CD4-positive, CD25-positive, alpha-beta regulatory T cell (primary cell): ENCODE measurements at regions not wholly inside any gene's neighbourhood (a gene's known extent, or its start where the extent isn't known, plus 50 kb on each side); places are given as distances from the start of the nearest gene placed in this dataset.

Experiments
- ATAC-seq, 2 donors: fragments of 150-1000 bp; cut with Tn5 transposase; one replicate each; pipeline ENCODE4 v1.10.0; 2021; ENCODE audit warnings: low read depth in 2 of 2, moderate number of reproducible peaks in 2 of 2, moderate library complexity in 1 of 2
- DNase-seq, 3 donors: peaks; one replicate each; pipeline versions ENCODE4 v3.0.0 to v3.0.0-alpha.2; 2012 to 2022; ENCODE audit warnings: mixed read lengths in 1 of 3
- H3K27ac ChIP-seq: one replicate; pipeline ENCODE4 v1.7.0; 2013; ENCODE audit warnings: mild to moderate bottlenecking, low read length; ENCODE audit not compliant: insufficient read depth, poor library complexity, severe bottlenecking
- H3K27me3 ChIP-seq: one replicate; pipeline ENCODE4 v1.7.0; 2013; ENCODE audit warnings: low read length; ENCODE audit not compliant: control insufficient read depth, insufficient read depth
- H3K36me3 ChIP-seq: one replicate; pipeline ENCODE4 v1.7.0; 2013; ENCODE audit warnings: mild to moderate bottlenecking, low read length, moderate library complexity; ENCODE audit not compliant: control insufficient read depth, insufficient read depth
- H3K4me1 ChIP-seq: 2 replicates; pipeline ENCODE4 v1.7.0; 2013; ENCODE audit warnings: mild to moderate bottlenecking, low read length; ENCODE audit not compliant: insufficient read depth, control insufficient read depth, poor library complexity, severe bottlenecking
- H3K4me3 ChIP-seq: one replicate; pipeline ENCODE4 v1.7.0; 2013; ENCODE audit warnings: low read depth, mild to moderate bottlenecking, low read length, moderate library complexity
- H3K9me3 ChIP-seq, 2 experiments: 1 replicate in 1 of 2; 2 replicates in 1 of 2; pipeline ENCODE4 v1.7.0; 2013; ENCODE audit warnings: low read length in 2 of 2, mild to moderate bottlenecking in 1 of 2, moderate library complexity in 1 of 2; ENCODE audit not compliant: control insufficient read depth in 2 of 2
- H3K27ac Mint-ChIP-seq, 3 donors: one replicate each; pipeline ENCODE4 v1.8.0; 2020 to 2022; ENCODE audit warnings: mild to moderate bottlenecking in 3 of 3, mixed read lengths in 3 of 3, moderate library complexity in 2 of 3
- H3K27me3 Mint-ChIP-seq: one replicate; pipeline ENCODE4 v1.8.0; 2022; ENCODE audit warnings: mild to moderate bottlenecking, mixed read lengths
- H3K36me3 Mint-ChIP-seq: one replicate; pipeline ENCODE4 v1.8.0; 2020; ENCODE audit warnings: mixed read lengths
- H3K4me1 Mint-ChIP-seq, 4 donors: one replicate each; pipeline ENCODE4 v1.8.0; 2020 to 2022; ENCODE audit warnings: mixed read lengths in 4 of 4, mild to moderate bottlenecking in 1 of 4
- H3K4me3 Mint-ChIP-seq, 4 donors: one replicate each; pipeline ENCODE4 v1.8.0; 2020 to 2022; ENCODE audit warnings: mild to moderate bottlenecking in 4 of 4, mixed read lengths in 4 of 4, moderate library complexity in 3 of 4
- H3K9me3 Mint-ChIP-seq, 7 donors: one replicate each; pipeline ENCODE4 v1.8.0; 2020 to 2022; ENCODE audit warnings: mixed read lengths in 7 of 7, mild to moderate bottlenecking in 3 of 7, moderate library complexity in 2 of 7

DNA sequence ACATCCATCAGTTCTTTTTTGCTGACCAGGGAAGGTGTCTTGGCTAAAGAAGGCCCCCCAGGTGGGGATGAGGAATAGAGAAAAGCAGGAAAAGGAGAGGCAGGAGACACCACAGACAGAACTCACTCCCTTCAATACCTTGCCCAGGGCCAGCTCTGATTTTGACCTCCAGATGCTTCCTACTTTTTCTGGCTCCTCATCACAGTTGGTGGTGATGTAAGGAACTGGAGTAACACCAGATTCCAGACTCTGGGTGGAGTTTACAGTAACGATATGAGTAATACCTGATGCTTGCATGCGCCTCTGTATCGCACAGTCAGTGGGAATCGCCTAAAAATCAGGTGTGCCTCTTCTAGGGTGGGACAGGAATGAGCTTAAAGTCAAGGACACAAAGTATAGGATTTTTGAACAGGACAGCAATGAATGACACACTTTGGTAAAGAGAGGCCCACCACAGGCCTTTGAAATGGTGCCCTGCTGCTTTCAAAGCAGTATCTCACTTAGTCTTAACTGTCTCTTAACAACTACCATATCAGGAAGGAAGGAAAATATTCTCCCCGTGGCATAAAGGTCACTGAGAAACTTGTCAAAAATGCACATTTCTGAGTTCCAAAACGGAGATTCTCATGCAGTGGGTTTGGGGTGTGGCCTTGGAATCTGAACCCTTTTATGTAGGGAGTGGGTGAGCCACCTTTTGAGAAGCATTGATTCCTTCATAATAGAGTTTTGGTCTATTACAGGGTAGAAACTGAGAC lies 140.8 kb downstream of the SNX19 start:
- Histone ChIP-seq H3K4me3 (no peak overlapping the region), H3K27ac (no peak overlapping the region), H3K9me3 (no peaks in the 10 kb centered on the region), H3K36me3 (no peaks in the 10 kb centered on the region), H3K27me3 (no peaks in the 10 kb centered on the region), H3K4me1 (no peaks in the 10 kb centered on the region)
- no peaks in the 10 kb centered on the region for H3K36me3 Mint-ChIP-seq
- peaks cover 0 to 2% (median 0%) of the 10 kb centered on the region in 7 donors for H3K9me3 Mint-ChIP-seq
- ATAC-seq (no peak), DNase-seq (no peak)
- no peaks in the 10 kb centered on the region for H3K4me1 Mint-ChIP-seq
- no peaks in the 10 kb centered on the region for H3K27me3 Mint-ChIP-seq
- no peak overlapping the region for H3K4me3 Mint-ChIP-seq
- H3K27ac Mint-ChIP-seq, result no peak overlapping the region

DNA sequence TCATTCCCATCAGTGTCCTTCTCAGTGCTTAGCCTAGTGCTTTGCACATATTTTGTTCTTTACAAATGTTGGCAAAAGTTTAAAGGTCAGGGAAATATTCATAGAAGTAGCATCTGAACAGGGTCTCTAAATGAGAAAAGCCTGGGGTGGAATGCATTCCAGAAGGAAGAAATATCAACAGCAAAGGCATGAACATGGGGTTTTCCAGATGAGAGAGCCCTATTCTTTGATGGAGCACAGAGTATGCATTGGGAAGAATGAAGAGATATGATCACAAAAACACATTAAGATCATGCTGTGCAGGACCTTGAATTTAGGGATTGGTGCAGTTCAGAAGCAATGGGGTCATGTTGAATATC lies 140.2 kb downstream of the SNX19 start:
- Mint-ChIP-seq H3K4me1 (no peaks in the 10 kb centered on the region), H3K9me3 (peaks cover 0 to 2% (median 0%) of the 10 kb centered on the region in 7 donors)

DNA sequence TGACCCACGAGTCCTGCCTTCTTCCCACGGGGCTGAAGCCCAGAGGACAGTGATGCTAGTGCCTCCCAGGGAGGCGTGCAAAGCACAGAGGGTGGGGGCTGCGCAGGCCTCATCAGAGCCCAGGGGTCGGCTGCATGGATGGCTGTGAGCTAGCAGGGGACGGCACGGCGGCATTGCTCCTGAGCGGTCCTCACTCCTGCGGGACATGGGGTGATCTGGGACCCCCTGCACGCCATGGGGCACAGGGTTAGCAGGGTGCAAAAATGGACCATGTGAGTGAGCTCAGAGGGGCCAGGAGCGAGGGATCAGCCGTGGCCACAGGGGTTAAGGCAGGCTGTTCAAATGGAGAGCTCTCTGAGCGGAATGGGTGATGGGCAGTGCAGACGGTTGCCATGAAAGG lies 138.3 kb downstream of the SNX19 start:
- Mint-ChIP-seq H3K9me3 (peaks cover 0 to 2% (median 0%) of the 10 kb centered on the region in 7 donors), H3K4me1 (no peaks in the 10 kb centered on the region), H3K27me3 (no peaks in the 10 kb centered on the region), H3K4me3 (no peak overlapping the region), H3K27ac (no peak overlapping the region), H3K36me3 (no peaks in the 10 kb centered on the region)
- no peak overlapping the region for H3K27ac ChIP-seq
- H3K36me3 ChIP-seq, result no peaks in the 10 kb centered on the region
- no peak overlapping the region for H3K4me3 ChIP-seq
- no peaks in the 10 kb centered on the region for H3K27me3 ChIP-seq
- no peaks in the 10 kb centered on the region for H3K9me3 ChIP-seq
- H3K4me1 ChIP-seq, result no peaks in the 10 kb centered on the region
- DNase-seq (no peak), ATAC-seq (no peak)

More for the DNA sequence above, 140.2 kb downstream of the SNX19 start:
- H3K27ac Mint-ChIP-seq, result no peak overlapping the region
- DNase-seq, result no peak
- ATAC-seq, result no peak
- H3K9me3 ChIP-seq, result no peaks in the 10 kb centered on the region
- H3K36me3 ChIP-seq, result no peaks in the 10 kb centered on the region
- no peak overlapping the region for H3K4me3 Mint-ChIP-seq
- no peaks in the 10 kb centered on the region for H3K27me3 Mint-ChIP-seq
- no peaks in the 10 kb centered on the region for H3K36me3 Mint-ChIP-seq
- H3K27me3 ChIP-seq, result no peaks in the 10 kb centered on the region
- H3K4me1 ChIP-seq, result no peaks in the 10 kb centered on the region
- no peak overlapping the region for H3K27ac ChIP-seq
- H3K4me3 ChIP-seq, result no peak overlapping the region

DNA sequence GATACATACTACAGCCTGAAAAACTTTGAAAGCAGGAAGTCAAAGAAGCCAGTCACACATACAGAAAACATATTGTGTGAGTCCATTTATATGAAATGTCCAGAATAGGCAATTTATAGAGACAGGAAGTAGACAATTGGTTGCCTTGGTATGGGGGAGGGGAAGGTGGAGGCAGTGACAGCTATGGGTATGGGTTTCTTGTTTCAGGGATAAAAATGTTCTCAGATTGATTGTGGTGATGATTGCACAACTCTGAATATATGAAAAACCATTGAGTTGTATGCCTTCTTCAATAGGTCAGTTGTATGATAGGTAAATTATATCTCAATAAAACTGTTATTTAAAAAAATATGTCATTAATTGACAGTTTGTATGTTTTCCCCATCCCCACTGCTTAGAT lies 137.6 kb downstream of the SNX19 start:
- DNase-seq, result no peak

DNA sequence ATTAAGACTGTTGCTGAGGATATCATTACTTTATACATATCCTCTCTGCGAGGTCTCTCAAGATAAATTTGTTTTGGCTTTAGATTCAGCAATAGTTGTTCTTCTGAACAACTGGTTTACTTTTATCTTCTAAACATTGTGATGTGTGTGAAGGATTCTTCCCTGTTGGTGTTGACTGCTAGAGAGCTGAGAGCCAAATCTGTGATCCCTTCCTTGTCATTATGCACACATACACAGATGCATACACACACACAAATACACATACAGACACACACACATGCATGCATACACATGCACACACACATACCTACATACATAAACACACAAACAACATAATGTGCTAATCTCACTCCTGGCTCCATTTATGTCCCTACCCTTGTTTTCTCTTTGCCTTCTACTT lies 137.0 kb downstream of the SNX19 start:
- H3K27me3 Mint-ChIP-seq, result no peaks in the 10 kb centered on the region
- H3K4me1 Mint-ChIP-seq, result no peaks in the 10 kb centered on the region
- no peak overlapping the region for H3K27ac Mint-ChIP-seq

More for the DNA sequence above, 137.6 kb downstream of the SNX19 start:
- Mint-ChIP-seq H3K4me3 (no peak overlapping the region), H3K27me3 (no peaks in the 10 kb centered on the region), H3K36me3 (no peaks in the 10 kb centered on the region), H3K27ac (no peak overlapping the region), H3K9me3 (peaks cover 0 to 2% (median 0%) of the 10 kb centered on the region in 7 donors), H3K4me1 (no peaks in the 10 kb centered on the region)
- Histone ChIP-seq H3K4me3 (no peak overlapping the region), H3K36me3 (no peaks in the 10 kb centered on the region), H3K9me3 (no peaks in the 10 kb centered on the region), H3K4me1 (no peaks in the 10 kb centered on the region), H3K27ac (no peak overlapping the region), H3K27me3 (no peaks in the 10 kb centered on the region)
- ATAC-seq, result no peak

DNA sequence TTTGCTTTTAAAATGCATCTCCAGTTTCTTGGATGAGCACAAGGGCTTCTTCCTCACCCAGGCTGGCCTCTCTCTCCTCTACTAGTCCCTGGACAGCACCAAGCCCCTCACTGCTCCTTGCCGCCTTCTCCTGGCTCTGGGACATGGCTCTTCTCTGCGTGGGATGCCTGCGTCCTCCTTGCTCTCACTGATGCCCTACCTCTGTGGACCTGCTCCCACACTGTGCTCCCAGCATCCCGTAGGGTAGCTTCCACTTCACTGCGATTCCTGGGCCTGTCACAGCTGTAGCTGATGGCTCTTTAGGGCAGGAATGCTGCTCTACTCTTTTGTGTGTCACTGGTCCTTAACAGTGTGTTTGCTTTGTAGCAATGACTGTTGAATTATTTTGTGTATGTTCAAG lies 136.3 kb downstream of the SNX19 start:
- DNase-seq, result no peak
- Mint-ChIP-seq H3K27me3 (no peaks in the 10 kb centered on the region), H3K36me3 (no peaks in the 10 kb centered on the region), H3K4me3 (no peak overlapping the region), H3K9me3 (peaks cover 0 to 2% (median 0%) of the 10 kb centered on the region in 7 donors), H3K27ac (no peak overlapping the region), H3K4me1 (no peaks in the 10 kb centered on the region)
- ATAC-seq, result no peak
- H3K9me3 ChIP-seq, result no peaks in the 10 kb centered on the region
- no peaks in the 10 kb centered on the region for H3K4me1 ChIP-seq
- no peaks in the 10 kb centered on the region for H3K27me3 ChIP-seq
- H3K4me3 ChIP-seq, result no peak overlapping the region
- no peak overlapping the region for H3K27ac ChIP-seq
- no peaks in the 10 kb centered on the region for H3K36me3 ChIP-seq

More for the DNA sequence above, 137.0 kb downstream of the SNX19 start:
- no peak overlapping the region for H3K4me3 Mint-ChIP-seq
- no peak for DNase-seq
- no peak overlapping the region for H3K4me3 ChIP-seq
- peaks cover 0 to 2% (median 0%) of the 10 kb centered on the region in 7 donors for H3K9me3 Mint-ChIP-seq
- no peaks in the 10 kb centered on the region for H3K4me1 ChIP-seq
- H3K27me3 ChIP-seq, result no peaks in the 10 kb centered on the region
- no peaks in the 10 kb centered on the region for H3K9me3 ChIP-seq
- no peaks in the 10 kb centered on the region for H3K36me3 Mint-ChIP-seq
- H3K27ac ChIP-seq, result no peak overlapping the region
- ATAC-seq, result no peak
- H3K36me3 ChIP-seq, result no peaks in the 10 kb centered on the region

DNA sequence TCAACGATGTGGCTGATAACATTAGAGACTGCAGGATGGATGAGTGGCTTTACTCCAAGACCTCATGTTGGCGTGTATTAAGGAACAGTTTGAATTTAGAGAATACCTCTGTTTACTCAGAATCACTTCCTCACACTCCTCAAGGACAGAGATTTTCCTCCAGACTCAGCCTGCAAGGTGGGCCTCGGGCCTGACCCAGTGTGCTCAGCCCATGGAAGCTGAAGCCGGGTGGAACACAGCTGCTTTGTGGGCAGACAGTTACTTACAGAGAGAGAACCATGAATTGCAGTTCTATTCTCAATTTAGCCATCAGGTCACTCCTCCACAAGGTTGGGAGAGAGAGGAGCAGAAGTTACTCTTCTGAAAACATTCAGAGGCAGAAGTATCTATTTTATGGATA lies 135.8 kb downstream of the SNX19 start:
- no peaks in the 10 kb centered on the region for H3K9me3 ChIP-seq
- no peak overlapping the region for H3K27ac ChIP-seq
- no peak overlapping the region for H3K4me3 ChIP-seq
- H3K27ac Mint-ChIP-seq, result no peak overlapping the region
- no peaks in the 10 kb centered on the region for H3K27me3 ChIP-seq
- H3K4me3 Mint-ChIP-seq, result no peak overlapping the region
- H3K9me3 Mint-ChIP-seq, result peaks cover 0 to 2% (median 0%) of the 10 kb centered on the region in 7 donors
- ATAC-seq, result no peak
- H3K4me1 ChIP-seq, result no peaks in the 10 kb centered on the region
- no peaks in the 10 kb centered on the region for H3K4me1 Mint-ChIP-seq
- H3K27me3 Mint-ChIP-seq, result no peaks in the 10 kb centered on the region
- no peaks in the 10 kb centered on the region for H3K36me3 Mint-ChIP-seq
- no peaks in the 10 kb centered on the region for H3K36me3 ChIP-seq
- DNase-seq, result no peak

DNA sequence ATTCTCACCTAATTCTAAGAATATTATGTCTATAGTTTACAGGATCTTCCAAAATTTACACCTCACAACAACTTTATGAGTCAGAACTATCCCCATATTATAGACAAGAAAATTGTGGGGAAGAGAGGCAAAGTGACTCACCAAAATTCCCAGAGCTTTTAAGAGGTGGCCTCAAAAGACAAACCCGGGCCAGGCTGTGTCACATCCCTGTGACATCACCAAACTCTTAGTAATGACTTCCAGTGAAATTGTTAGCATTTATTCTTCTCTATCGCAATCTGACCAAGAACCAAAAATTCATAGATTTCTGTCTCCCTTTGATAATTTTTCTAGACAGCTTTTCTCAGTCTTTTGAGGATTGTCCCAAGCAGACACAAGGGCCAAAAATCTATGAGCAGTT lies 134.3 kb downstream of the SNX19 start:
- Mint-ChIP-seq H3K9me3 (no peaks in the 10 kb centered on the region), H3K27ac (no peak overlapping the region), H3K4me3 (no peak overlapping the region), H3K36me3 (no peaks in the 10 kb centered on the region), H3K4me1 (no peaks in the 10 kb centered on the region), H3K27me3 (no peaks in the 10 kb centered on the region)
- ATAC-seq (no peak), DNase-seq (no peak)
- H3K9me3 ChIP-seq, result no peaks in the 10 kb centered on the region
- no peaks in the 10 kb centered on the region for H3K4me1 ChIP-seq
- H3K27ac ChIP-seq, result no peak overlapping the region
- no peak overlapping the region for H3K4me3 ChIP-seq
- H3K36me3 ChIP-seq, result no peaks in the 10 kb centered on the region
- no peaks in the 10 kb centered on the region for H3K27me3 ChIP-seq
